Neural crest cell (in vitro differentiated cells): ENCODE measurements at regions not wholly inside any gene's neighbourhood (a gene's known extent, or its start where the extent isn't known, plus 50 kb on each side); places are given as distances from the start of the nearest gene placed in this dataset.
"Not testable (repeated sequence)": the region's sequence is repeated elsewhere in the genome, so short reads cannot be mapped to it uniquely, and the experiment has no call there.

Experiments used
- DNase-seq: peaks from one replicate; pipeline ENCODE4 v3.0.0; 2021; ENCODE audit warnings: low read depth, mixed read lengths, low spot score
- H3K27ac Mint-ChIP-seq: one replicate; pipeline ENCODE4 v1.8.0; 2021; ENCODE audit warnings: mild to moderate bottlenecking, mixed read lengths; ENCODE audit not compliant: unreplicated experiment
- H3K27me3 Mint-ChIP-seq: 2 replicates; pipeline ENCODE4 v1.8.0; 2021; ENCODE audit warnings: low read depth, mild to moderate bottlenecking, mixed read lengths
- H3K36me3 Mint-ChIP-seq: 2 replicates; pipeline ENCODE4 v1.8.0; 2021; ENCODE audit warnings: low read depth, mild to moderate bottlenecking, mixed read lengths
- H3K4me1 Mint-ChIP-seq: 2 replicates; pipeline ENCODE4 v1.8.0; 2021; ENCODE audit warnings: mixed read lengths
- H3K4me3 Mint-ChIP-seq: one replicate; pipeline ENCODE4 v1.8.0; 2021; ENCODE audit warnings: mild to moderate bottlenecking, mixed read lengths
- H3K9me3 Mint-ChIP-seq: 2 replicates; pipeline ENCODE4 v1.8.0; 2021; ENCODE audit warnings: mixed read lengths
- TF ChIP-seq, protein P1 (sequence below): fragments of 200-600 bp; sonication (generic); conservative IDR thresholded peaks from 2 replicates; pipeline ENCODE4 v1.5.0; 2021; ENCODE audit warnings: antibody characterized with exemption, mild to moderate bottlenecking

DNA sequence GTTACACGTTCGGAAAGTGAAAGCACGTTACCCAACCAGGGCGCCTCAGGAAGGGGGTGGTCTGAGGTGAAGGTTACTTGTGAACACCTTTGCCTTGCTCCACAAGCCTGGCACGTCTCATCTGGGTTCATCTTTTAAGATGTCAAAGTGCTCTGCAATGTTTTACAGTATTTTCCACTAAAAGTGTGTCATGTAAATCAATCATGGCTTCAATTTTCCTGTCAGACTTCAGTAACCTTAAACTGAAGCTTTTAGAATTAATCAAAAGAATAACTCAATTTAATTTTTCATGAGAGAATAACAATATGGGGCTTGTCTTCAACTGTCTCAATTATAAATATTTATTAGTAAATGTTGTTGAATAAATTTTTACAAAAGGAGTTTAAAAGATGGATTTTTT, 93.3 kb upstream of the FANCL start:
- no peaks in the 10 kb centered on the region for H3K36me3 Mint-ChIP-seq
- no peak overlapping the region for H3K27ac Mint-ChIP-seq
- TF ChIP-seq, protein P1, sequence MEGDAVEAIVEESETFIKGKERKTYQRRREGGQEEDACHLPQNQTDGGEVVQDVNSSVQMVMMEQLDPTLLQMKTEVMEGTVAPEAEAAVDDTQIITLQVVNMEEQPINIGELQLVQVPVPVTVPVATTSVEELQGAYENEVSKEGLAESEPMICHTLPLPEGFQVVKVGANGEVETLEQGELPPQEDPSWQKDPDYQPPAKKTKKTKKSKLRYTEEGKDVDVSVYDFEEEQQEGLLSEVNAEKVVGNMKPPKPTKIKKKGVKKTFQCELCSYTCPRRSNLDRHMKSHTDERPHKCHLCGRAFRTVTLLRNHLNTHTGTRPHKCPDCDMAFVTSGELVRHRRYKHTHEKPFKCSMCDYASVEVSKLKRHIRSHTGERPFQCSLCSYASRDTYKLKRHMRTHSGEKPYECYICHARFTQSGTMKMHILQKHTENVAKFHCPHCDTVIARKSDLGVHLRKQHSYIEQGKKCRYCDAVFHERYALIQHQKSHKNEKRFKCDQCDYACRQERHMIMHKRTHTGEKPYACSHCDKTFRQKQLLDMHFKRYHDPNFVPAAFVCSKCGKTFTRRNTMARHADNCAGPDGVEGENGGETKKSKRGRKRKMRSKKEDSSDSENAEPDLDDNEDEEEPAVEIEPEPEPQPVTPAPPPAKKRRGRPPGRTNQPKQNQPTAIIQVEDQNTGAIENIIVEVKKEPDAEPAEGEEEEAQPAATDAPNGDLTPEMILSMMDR: no peak
- H3K4me3 Mint-ChIP-seq: no peak overlapping the region
- no peaks in the 10 kb centered on the region for H3K4me1 Mint-ChIP-seq
- no peak for DNase-seq
- H3K9me3 Mint-ChIP-seq: no peaks in the 10 kb centered on the region
- H3K27me3 Mint-ChIP-seq: no peaks in the 10 kb centered on the region

DNA sequence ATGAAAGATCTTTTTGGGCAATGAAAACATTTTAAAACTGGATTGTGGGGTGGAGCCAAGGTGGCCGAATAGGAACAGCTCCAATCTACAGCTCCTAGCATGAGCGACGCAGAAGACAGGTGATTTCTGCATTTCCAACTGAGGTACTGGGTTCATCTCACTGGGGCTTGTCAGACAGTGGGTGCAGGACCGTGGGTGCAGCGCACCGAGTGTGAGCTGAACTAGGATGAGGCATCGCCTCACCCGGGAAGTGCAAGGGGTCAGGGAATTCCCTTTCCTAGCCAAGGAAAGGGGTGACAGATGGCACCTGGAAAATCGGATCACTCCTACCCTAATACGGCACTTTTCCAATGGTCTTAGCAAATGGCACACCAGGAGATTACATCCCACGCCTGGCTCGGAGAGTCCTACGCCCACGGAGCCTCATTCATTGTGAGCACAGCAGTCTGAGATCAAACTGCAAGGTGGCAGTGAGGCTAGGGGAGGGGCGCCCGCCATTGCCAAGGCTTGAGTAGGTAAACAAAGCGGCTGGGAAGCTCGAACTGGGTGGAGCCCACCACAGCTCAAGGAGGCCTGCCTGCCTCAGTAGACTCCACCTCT, 84.3 kb upstream of the FANCL start:
- H3K4me1 Mint-ChIP-seq, H3K9me3 Mint-ChIP-seq, H3K4me3 Mint-ChIP-seq, DNase-seq, H3K27me3 Mint-ChIP-seq, H3K36me3 Mint-ChIP-seq, H3K27ac Mint-ChIP-seq: not testable (repeated sequence)

DNA sequence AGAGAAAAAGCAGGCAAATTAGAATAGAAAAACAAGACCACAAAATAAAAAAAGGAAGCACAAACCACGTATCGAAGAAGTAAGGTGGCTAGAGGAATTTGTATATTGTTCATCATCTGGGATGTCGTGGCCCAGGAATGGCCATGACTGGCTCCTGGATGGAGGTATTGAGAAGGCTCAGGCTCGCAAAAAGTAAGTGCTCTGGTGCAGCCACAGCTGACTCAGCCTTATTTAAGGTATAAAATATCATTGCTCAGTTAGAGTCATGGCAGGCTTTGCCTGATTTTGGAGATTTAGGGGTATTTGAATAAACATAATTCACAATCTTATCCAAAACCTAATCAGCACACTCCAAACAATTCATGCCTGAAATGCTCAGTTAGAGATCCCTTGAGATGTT, 78.4 kb upstream of the FANCL start:
- no peak overlapping the region for H3K4me3 Mint-ChIP-seq
- H3K27ac Mint-ChIP-seq: no peak overlapping the region
- no peaks in the 10 kb centered on the region for H3K4me1 Mint-ChIP-seq
- H3K36me3 Mint-ChIP-seq: no peaks in the 10 kb centered on the region
- TF ChIP-seq, protein P1: no peak
- DNase-seq: no peak
- no peaks in the 10 kb centered on the region for H3K27me3 Mint-ChIP-seq
- peaks cover 6% of the 10 kb centered on the region for H3K9me3 Mint-ChIP-seq

DNA sequence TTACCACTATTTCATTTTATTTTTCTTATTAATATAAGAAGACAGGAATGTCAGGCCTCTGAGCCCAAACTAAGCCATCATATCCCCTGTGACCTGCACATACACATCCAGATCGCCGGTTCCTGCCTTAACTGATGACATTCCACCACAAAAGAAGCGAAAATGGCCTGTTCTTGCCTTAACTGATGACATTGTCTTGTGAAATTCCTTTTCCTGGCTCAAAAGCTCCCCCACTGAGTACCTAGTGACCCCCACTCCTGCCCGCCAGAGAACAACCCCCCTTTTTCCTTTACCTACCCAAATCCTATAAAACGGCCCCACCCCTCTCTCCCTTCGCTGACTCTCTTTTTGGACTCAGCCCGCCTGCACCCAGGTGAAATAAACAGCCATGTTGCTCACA, 77.8 kb upstream of the FANCL start:
- H3K27ac Mint-ChIP-seq, DNase-seq, H3K4me3 Mint-ChIP-seq, H3K27me3 Mint-ChIP-seq, H3K9me3 Mint-ChIP-seq, H3K36me3 Mint-ChIP-seq, H3K4me1 Mint-ChIP-seq: not testable (repeated sequence)

DNA sequence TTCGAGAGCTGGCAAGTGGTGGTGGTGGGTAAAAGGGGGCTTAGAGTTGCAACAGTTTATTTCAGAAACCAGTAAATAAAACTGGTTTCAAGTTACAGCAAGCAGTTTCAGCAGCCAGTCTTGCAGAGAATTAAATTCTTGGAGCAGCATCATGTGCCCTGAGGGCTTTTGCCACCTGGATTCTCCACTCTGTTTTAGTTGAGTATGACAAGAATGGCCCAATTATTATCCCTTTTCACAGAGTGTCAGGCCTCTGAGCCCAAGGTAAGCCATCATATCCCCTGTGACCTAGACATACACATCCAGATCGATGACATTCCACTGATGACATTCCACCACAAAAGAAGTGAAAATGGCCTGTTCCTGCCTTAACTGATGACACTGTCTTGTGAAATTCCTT, 72.8 kb upstream of the FANCL start:
- Mint-ChIP-seq H3K4me3 (no peak overlapping the region), H3K4me1 (no peaks in the 10 kb centered on the region), H3K9me3 (peaks cover 10% of the 10 kb centered on the region), H3K27me3 (no peaks in the 10 kb centered on the region), H3K36me3 (no peaks in the 10 kb centered on the region), H3K27ac (no peak overlapping the region)
- DNase-seq: no peak
- TF ChIP-seq, protein P1: no peak

DNA sequence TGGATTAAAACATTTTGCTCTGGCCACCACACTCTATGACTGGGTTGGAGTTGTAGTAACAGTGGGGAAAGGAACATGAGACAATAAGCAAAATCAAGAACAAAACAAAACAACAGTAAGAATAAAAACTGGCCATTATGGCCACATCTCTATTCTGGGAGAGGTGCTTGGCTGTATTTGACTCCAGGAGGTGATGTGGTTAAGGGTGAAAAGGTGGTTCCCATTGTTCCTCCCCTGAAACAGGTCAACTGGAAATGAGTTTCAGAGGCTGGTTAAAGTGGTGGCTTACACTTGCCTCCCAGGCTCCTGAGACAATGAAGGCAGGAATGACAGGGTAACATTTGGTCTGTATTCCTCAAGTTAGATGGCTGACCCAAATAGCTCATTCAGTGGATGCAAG, 67.3 kb upstream of the FANCL start:
- TF ChIP-seq, protein P1: no peak
- no peak for DNase-seq
- Mint-ChIP-seq H3K36me3 (peaks cover 2% of the 10 kb centered on the region), H3K27ac (no peak overlapping the region), H3K4me3 (no peak overlapping the region), H3K4me1 (no peaks in the 10 kb centered on the region), H3K27me3 (no peaks in the 10 kb centered on the region), H3K9me3 (peaks cover 7% of the 10 kb centered on the region)

DNA sequence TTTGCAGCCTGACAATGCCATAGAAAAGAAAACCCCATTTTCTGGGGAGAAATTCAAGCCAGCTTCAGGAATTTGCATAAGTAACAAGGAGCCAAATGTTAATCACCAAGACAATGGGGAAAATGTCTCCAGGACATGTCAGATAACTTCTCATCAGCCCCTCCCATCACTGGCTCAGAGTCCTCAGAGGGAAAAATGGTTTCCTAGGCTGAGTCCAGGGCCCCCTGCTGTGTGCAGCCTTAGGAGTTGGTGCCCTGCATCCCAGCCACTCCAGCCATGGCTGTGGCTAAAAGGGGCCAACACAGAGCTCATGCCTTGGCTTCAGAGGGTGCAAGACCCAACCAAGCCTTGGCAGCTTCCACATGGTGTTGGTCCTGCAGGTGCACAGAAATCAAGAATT, 63.7 kb upstream of the FANCL start:
- TF ChIP-seq, protein P1: no peak
- H3K4me3 Mint-ChIP-seq: no peak overlapping the region
- H3K9me3 Mint-ChIP-seq: peaks cover 6% of the 10 kb centered on the region
- no peaks in the 10 kb centered on the region for H3K4me1 Mint-ChIP-seq
- H3K27ac Mint-ChIP-seq: no peak overlapping the region
- H3K27me3 Mint-ChIP-seq: no peaks in the 10 kb centered on the region
- H3K36me3 Mint-ChIP-seq: peaks cover 2% of the 10 kb centered on the region
- no peak for DNase-seq
